ENCODE measurements at regions not wholly inside any gene's neighbourhood (a gene's known extent, or its start where the extent isn't known, plus 50 kb on each side); places are given as distances from the start of the nearest gene placed in this dataset.
A peak's percentile ranks its signal among the peaks of the same experiment; 100 is the strongest.
"Not testable (repeated sequence)": the region's sequence is repeated elsewhere in the genome, so short reads cannot be mapped to it uniquely, and the experiment has no call there.

GRCh38 chr4:14399848-14400247 lies 602.4 kb upstream of the CPEB2 start:
- no peak for DNase-seq

- no peak for DNase-seq
These were observed 602.0 kb upstream of the CPEB2 start for GRCh38 chr4:14400307-14400706.

GRCh38 chr4:14403132-14403531 lies 599.1 kb upstream of the CPEB2 start:
- DNase-seq, result no peak

DNA sequence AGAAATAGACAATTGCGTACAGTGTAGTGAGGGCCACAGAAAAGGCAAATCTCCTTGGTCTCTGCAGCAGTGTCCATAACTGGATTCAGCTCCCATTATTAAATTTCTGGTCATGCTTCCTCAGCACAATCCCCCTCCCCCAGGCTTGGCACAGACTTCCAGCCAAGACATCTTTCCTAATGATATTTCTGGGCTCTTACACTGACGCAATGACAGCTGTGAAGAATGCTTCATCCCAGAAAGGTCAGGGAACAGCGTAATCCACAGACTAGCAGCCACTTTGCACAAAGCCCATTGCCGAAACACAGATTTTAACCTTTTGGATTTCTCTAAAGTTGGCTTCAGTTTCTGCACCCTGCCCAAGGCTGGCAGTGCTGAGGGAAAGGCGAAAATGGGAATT lies 597.6 kb upstream of the CPEB2 start:
- no peak for DNase-seq

- no peak for DNase-seq
These were observed 591.8 kb upstream of the CPEB2 start for GRCh38 chr4:14410516-14410915.

GRCh38 chr4:14415146-14415545 lies 587.1 kb upstream of the CPEB2 start:
- peak; percentile 54 for DNase-seq

DNA sequence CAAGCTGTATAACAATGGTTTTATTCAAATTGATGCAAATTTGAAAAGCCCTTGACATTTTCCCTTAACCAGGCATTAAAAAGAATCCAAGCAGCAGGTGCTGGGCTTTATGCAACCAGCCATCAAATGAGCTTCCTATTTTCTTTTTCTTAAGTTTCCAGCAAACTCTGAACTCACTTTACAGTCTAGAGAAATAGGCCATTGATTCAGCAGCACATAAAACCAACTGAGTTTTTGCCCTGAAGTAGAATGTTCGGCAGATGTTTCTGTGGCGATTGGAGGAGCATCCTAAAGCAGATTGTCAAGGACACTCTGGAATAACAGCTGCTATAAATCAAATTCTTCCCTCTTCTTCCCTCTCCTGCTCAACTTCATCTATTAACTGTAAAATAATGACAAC lies 582.8 kb upstream of the CPEB2 start:
- no peak for DNase-seq

DNA sequence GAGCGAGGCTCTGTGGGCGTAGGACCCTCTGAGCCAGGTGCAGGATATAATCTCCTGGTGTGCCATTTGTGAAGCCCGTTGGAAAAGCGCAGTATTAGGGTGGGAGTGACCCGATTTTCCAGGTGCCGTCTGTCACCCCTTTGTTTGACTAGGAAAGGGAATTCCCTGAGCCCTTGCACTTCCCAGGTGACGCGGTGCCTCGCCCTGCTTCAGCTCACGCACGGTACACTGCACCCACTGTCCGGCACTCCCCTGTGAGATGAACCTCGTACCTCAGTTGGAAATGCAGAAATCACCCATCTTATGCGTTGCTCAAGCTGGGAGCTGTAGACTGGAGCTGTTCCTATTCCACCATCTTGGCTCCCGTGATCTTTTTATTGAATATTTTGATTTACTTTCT lies 576.0 kb upstream of the CPEB2 start:
- DNase-seq, result not testable (repeated sequence)

GRCh38 chr4:14428125-14428524 lies 574.2 kb upstream of the CPEB2 start:
- no peak for DNase-seq

GRCh38 chr4:14431155-14432134 lies 570.8 kb upstream of the CPEB2 start:
- DNase-seq, result no peak

DNA sequence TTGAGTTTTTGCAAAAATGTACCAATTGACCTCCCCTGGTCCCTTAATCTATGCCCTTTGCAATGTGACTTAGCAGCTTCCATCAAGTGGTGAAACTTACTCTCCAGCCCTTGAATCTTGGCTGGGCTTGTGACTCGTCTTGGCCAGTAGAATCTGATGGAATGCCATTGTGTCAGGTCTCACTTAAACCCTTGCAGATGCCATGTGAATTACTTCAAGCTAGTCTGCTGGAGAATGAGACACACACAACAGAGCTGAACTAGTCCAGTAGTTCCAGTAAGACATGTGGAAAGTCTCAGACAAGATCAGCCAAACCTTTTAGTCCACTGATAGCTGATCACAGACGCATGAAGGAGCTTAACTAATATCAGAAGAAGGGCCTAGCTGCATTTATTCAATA lies 567.8 kb upstream of the CPEB2 start:
- DNase-seq, result peak; percentile 55

DNA sequence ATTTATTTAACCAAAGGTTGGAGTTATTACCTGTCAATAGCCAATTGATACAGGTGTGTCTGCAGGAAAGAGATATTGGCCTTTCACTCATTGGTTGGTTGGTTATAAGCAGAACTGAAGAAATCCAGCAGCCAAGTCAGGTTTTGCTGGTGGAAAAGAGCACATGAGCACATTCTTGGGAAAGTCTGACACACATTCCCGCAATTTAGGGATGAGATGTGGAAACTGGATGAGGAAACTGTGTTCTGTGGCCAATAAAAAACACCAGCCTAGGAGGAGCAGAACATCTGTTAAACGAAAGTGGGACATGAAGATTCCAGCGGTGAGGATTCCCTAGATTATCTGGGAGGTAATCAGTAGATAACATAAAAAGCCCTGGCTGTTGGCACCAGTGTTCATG lies 567.4 kb upstream of the CPEB2 start:
- no peak for DNase-seq

- no peak for DNase-seq
These were observed 560.7 kb upstream of the CPEB2 start for GRCh38 chr4:14441561-14441960.

DNA sequence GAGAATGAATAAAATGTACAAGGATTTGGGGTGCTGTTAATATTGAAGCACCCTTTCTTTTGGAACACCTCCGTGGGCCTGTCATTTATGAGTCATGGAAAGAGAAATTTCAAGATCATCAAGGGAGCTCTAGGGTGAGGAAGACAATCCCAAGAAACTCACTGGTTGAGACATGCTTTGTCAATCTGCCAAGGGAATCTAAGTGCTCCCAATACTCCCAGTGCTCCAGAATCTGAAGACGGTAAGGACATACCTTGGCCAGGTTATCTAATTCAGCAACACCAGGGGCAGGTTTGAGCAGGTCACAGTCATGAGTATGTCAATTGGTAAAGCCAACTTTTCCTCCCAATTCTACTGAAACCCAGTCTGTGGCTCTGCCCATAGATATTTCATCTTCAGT lies 556.4 kb upstream of the CPEB2 start:
- DNase-seq, result no peak

GRCh38 chr4:14446311-14446710 lies 556.0 kb upstream of the CPEB2 start:
- DNase-seq, result no peak

- DNase-seq, result no peak
These were observed 555.4 kb upstream of the CPEB2 start for GRCh38 chr4:14446904-14447303.

DNA sequence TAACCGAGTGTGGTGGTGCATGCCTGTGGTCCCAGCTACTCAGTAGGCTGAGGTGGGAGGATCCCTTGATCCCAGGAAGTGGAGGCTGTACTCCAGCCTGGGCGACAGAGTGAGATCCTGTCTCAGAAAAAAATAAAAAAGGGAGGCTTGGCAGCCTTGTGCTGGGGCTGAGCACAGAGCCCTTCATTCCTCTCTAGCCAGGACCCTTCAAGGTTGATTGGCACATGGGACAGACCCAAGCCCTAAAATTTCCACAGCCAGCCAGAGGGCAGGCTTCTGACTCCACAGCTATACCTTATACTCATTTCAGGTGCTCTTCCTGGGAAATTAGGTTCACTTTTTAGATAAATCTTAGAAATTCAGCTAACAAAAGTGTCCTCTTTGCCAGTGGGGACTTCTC lies 553.0 kb upstream of the CPEB2 start:
- DNase-seq, result no peak

- DNase-seq, result peak; percentile 63
These were observed 550.3 kb upstream of the CPEB2 start for GRCh38 chr4:14452001-14452400.

GRCh38 chr4:14452764-14453163 lies 549.5 kb upstream of the CPEB2 start:
- no peak for DNase-seq

GRCh38 chr4:14458463-14458862 lies 543.8 kb upstream of the CPEB2 start:
- DNase-seq, result no peak

GRCh38 chr4:14465057-14465456 lies 537.2 kb upstream of the CPEB2 start:
- DNase-seq, result no peak

GRCh38 chr4:14465507-14465906 lies 536.8 kb upstream of the CPEB2 start:
- no peak for DNase-seq

DNA sequence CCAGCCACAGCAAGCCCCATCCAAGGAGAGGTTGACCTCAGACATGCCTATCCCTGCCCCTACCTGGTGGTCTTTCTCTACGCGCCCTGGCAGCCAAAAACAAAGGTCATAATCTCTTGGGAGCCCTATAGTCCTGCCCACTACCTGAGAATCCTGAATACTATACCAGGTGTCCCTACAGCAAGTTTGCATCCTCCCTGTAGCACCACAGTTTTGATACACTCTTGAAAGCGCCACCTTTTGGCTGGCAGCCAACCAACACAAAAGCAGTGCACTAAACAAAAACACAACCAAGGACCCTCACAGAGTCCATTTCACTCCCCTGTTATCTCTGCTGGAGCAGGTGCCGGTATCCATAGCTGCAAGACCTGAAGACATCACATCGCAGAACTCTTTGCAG lies 523.8 kb upstream of the CPEB2 start:
- no peak for DNase-seq

GRCh38 chr4:14496408-14496807 lies 505.9 kb upstream of the CPEB2 start:
- no peak for DNase-seq

- no peak for DNase-seq
These were observed 505.3 kb upstream of the CPEB2 start for GRCh38 chr4:14496969-14497368.
